ENCODE measurements at regions not wholly inside any gene's neighbourhood (a gene's known extent, or its start where the extent isn't known, plus 50 kb on each side); places are given as distances from the start of the nearest gene placed in this dataset.

DNA sequence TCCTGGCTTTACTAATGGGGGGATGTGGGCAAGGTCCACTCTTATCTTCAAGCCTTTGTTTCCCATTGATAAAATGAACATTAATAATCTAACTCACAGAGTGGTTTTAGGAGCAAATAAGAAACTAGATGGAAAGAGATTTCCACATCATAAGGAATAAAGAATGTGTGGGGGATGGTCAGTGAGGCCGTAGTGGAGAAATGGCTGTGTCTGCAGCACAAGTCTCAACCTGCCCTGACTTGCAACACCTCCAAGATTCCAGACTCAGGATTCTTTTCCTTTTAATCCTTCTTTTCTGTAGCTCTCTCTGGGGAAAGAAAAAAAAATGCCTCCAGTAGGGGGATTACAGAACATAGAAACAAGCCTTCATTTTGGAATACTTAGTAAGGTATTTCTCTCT, 124.2 kb upstream of the MEX3C start:
- TF ChIP-seq, protein P1, sequence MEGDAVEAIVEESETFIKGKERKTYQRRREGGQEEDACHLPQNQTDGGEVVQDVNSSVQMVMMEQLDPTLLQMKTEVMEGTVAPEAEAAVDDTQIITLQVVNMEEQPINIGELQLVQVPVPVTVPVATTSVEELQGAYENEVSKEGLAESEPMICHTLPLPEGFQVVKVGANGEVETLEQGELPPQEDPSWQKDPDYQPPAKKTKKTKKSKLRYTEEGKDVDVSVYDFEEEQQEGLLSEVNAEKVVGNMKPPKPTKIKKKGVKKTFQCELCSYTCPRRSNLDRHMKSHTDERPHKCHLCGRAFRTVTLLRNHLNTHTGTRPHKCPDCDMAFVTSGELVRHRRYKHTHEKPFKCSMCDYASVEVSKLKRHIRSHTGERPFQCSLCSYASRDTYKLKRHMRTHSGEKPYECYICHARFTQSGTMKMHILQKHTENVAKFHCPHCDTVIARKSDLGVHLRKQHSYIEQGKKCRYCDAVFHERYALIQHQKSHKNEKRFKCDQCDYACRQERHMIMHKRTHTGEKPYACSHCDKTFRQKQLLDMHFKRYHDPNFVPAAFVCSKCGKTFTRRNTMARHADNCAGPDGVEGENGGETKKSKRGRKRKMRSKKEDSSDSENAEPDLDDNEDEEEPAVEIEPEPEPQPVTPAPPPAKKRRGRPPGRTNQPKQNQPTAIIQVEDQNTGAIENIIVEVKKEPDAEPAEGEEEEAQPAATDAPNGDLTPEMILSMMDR (IDR thresholded peaks at IDR 0.05; ENCODE audit: low read depth, low read length): no peak
- in situ Hi-C loops (cut with HindIII; ENCODE audit: low sequenced_read_pairs): no loop called here

DNA sequence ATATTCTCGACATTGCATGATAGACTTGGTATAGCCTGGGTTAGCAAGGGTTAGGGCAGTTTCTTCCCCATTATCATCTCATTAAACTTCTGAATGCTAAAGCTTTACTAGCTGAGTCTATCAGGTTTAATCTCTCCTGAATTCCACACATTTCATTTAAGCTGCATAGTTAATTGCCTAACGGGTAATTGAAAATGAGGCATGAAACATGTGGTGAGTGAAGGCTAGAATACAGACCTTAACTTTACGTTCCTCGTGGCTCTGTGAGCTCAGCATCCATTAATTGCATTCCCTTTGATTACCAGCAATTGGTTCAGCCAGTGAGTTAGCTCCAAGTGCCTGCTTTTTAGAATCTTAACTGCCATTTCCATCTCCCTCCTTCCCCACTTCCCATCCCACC, 126.5 kb upstream of the MEX3C start:
- TF ChIP-seq, protein P1 (IDR thresholded peaks at IDR 0.05; ENCODE audit: low read depth, low read length): no peak
- no peak for DNase-seq (ENCODE audit: low read depth, low spot score)
- H3K4me3 ChIP-seq (ENCODE audit: low read depth, low read length): no peak overlapping the region
- in situ Hi-C loops (cut with HindIII; ENCODE audit: low sequenced_read_pairs): no loop called here

More for the DNA sequence above, 124.2 kb upstream of the MEX3C start:
- no peak overlapping the region for H3K4me3 ChIP-seq (ENCODE audit: low read depth, low read length)
- no peak for DNase-seq (ENCODE audit: low read depth, low spot score)

DNA sequence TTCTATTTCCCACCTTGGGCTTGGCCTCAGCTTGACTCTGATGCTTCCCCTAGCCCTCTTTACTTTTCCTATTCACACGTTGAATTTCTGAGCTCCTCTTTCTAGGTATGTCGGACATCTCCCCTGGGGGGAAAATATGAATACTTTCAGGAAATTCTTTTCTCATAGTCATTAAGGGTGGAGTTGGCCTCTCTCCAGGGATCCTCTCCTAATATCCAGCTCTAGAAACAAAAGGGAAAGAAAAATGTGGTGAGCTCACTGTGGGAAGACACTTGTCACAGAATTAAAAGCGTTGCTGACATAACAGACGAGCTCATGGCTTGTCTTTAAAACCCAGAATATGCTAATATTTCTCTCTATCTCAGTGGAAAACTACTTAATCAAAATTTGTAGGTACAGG, 132.7 kb upstream of the MEX3C start:
- H3K4me3 ChIP-seq (ENCODE audit: low read depth, low read length): no peak overlapping the region
- in situ Hi-C loops (cut with HindIII; ENCODE audit: low sequenced_read_pairs): no loop called here
- DNase-seq (ENCODE audit: low read depth, low spot score): peak; percentile 29
- TF ChIP-seq, protein P1 (IDR thresholded peaks at IDR 0.05; ENCODE audit: low read depth, low read length): no peak

DNA sequence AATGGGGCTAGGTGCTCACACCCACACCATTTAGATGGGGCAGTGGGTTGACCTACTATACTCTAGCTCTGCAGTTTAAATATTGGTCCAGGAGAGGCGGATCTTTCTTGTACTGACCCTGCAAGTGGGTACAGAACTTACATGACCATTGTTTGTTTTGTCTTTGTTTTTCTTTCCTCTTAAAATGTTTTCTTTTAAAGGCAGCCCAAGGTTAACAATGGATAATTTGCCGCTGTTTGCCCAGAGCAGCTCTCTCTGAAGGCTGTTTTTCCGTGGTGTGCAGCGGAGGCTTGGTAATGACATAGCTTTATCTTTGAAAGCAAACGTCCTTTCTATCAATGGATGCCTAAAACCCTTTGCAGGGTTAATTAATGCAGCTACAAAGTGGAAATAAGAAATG, 133.3 kb upstream of the MEX3C start:
- TF ChIP-seq, protein P1 (IDR thresholded peaks at IDR 0.05; ENCODE audit: low read depth, low read length): no peak
- in situ Hi-C loops (cut with HindIII; ENCODE audit: low sequenced_read_pairs): no loop called here
- DNase-seq (ENCODE audit: low read depth, low spot score): no peak
- no peak overlapping the region for H3K4me3 ChIP-seq (ENCODE audit: low read depth, low read length)

DNA sequence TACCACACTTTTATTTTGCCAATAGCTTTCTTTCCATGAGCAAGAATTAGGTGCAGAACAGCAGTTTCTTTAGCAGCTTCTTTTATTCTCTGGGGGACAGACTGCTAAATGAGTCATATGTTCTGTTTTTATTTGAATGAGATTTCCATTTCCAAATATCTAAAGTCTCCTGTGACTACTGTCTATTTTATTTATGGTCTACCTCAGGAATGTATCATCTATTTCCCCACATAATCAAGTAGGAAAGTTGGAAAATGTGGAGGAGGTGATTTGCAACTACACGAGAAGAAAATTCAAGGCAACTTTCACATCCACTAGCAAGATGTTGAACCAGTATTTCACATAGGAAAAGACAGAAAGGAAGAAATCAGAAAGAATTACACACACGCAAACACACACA, 139.9 kb upstream of the MEX3C start:
- in situ Hi-C loops (cut with HindIII; ENCODE audit: low sequenced_read_pairs): no loop called here
- DNase-seq (ENCODE audit: low read depth, low spot score): peak; percentile 66
- TF ChIP-seq, protein P1 (IDR thresholded peaks at IDR 0.05; ENCODE audit: low read depth, low read length): no peak
- no peak overlapping the region for H3K4me3 ChIP-seq (ENCODE audit: low read depth, low read length)

DNA sequence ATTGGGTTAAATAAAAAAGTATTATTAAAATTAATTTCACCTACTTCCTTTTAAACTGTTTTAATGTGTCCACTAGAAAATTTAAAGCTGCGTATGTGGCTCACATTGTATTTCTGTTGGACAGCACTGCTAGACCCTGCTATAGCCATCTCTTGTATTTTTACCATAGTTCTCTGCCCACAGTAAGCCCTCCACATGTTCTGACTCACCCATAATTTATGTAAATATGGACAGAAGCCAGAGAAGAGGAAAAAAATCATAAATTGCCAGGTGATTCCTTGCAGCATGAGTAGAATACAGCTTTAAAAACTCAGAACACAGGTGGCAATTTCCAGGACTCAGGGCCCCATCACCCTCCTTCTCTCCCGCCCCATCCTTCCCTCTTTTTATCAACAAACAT, 142.4 kb upstream of the MEX3C start:
- TF ChIP-seq, protein P1 (IDR thresholded peaks at IDR 0.05; ENCODE audit: low read depth, low read length): no peak
- no peak overlapping the region for H3K4me3 ChIP-seq (ENCODE audit: low read depth, low read length)
- in situ Hi-C loops (cut with HindIII; ENCODE audit: low sequenced_read_pairs): no loop called here
- DNase-seq (ENCODE audit: low read depth, low spot score): peak; percentile 50

DNA sequence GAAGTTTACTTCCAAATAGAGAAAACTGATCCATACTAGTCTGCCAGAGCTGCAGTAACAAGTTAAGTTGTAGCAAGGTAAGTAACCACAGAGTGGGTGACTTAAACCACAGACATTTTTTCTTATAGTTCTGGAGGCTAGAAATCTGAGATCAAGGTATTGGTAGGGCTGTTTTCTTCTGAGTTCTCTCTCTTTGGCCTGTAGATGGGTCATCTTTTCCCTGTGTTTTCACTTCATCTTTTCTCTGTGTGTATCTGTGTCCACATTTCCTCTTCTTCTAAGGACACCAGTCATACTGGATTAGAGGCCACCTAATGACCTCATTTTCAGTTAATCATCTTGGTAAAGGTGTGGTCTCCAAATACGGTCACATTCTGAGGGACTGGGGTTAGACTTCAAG, 142.9 kb upstream of the MEX3C start:
- in situ Hi-C loops (cut with HindIII; ENCODE audit: low sequenced_read_pairs): no loop called here
- no peak overlapping the region for H3K4me3 ChIP-seq (ENCODE audit: low read depth, low read length)
- TF ChIP-seq, protein P1 (IDR thresholded peaks at IDR 0.05; ENCODE audit: low read depth, low read length): no peak
- DNase-seq (ENCODE audit: low read depth, low spot score): peak; percentile 4
